Right lobe of liver (tissue), 6 donors: ENCODE measurements at regions not wholly inside any gene's neighbourhood (a gene's known extent, or its start where the extent isn't known, plus 50 kb on each side); places are given as distances from the start of the nearest gene placed in this dataset.

Experiments
- ATAC-seq, 4 donors: fragments of 200-7000 bp; cut with Tn5 transposase; one replicate each; pipeline ENCODE4 v1.9.1; 2020; ENCODE audit warnings: mild to moderate bottlenecking in 4 of 4, moderate library complexity in 4 of 4
- DNase-seq, 3 donors: peaks; one replicate each; pipeline ENCODE4 v3.0.0-alpha.2; 2020
- H3K27ac ChIP-seq, 3 donors: fragments of 200-600 bp; one replicate each; pipeline ENCODE4 v1.8.0; 2022
- H3K27me3 ChIP-seq, 2 donors: fragments of 200-600 bp; one replicate each; pipeline ENCODE4 v1.8.0; 2022
- H3K36me3 ChIP-seq, 4 donors: fragments of 200-600 bp; sonication (generic) in 1 of 4; one replicate each; pipeline versions ENCODE4 v1.5.1 to v1.8.0; 2017 to 2022; ENCODE audit warnings: control low read depth in 1 of 4
- H3K4me1 ChIP-seq, 4 donors: fragments of 200-600 bp; sonication (generic) in 1 of 4; one replicate each; pipeline versions ENCODE4 v1.5.1 to v1.8.0; 2017 to 2022; ENCODE audit warnings: control low read depth in 1 of 4
- H3K4me3 ChIP-seq, 3 donors: fragments of 200-600 bp; one replicate each; pipeline ENCODE4 v1.8.0; 2022
- H3K9me3 ChIP-seq, 4 donors: fragments of 200-600 bp; sonication (generic) in 1 of 4; one replicate each; pipeline versions ENCODE4 v1.5.1 to v1.8.0; 2017 to 2022; ENCODE audit warnings: control low read depth in 1 of 4
- CTCF ChIP-seq, 4 donors: fragments of 200-600 bp in 3 of 4; fragments of 450-650 bp in 1 of 4; IDR thresholded peaks; one replicate each; pipeline versions ENCODE4 v1.5.1 to v1.8.0; 2016 to 2022; ENCODE audit warnings: antibody characterized with exemption in 4 of 4, mild to moderate bottlenecking in 2 of 4
- POLR2A ChIP-seq: fragments of 450-650 bp; IDR thresholded peaks from one replicate; pipeline ENCODE4 v1.6.1; 2017; ENCODE audit warnings: antibody characterized with exemption, mild to moderate bottlenecking
- WGBS: methylation state at CpG from one replicate; pipeline ENCODE4 v1.1.6; 2018; ENCODE audit warnings: low coverage, low lambda C conversion rate; ENCODE audit not compliant: insufficient coverage; ENCODE audit errors: missing lambda C conversion rate; 5-methylcytosine and 5-hydroxymethylcytosine counted together
- intact Hi-C, 2 donors: fragments of 100-400 bp; cut with DNase I; formaldehyde crosslinking; loops; one replicate each; pipeline versions ENCODE4 v1.11.2 to v1.14.1; 2022
- donor health status: DM: no; HTN: yes; CAD: no.
- donor health status: DM: no; HTN: no; CAD: no.
- donor health status: DM: no; HTN: no; CAD: no.
- donor health status: DM: no; HTN: yes; CAD: no.
- donor health status: DM: no; HTN: yes; CAD: no.

DNA sequence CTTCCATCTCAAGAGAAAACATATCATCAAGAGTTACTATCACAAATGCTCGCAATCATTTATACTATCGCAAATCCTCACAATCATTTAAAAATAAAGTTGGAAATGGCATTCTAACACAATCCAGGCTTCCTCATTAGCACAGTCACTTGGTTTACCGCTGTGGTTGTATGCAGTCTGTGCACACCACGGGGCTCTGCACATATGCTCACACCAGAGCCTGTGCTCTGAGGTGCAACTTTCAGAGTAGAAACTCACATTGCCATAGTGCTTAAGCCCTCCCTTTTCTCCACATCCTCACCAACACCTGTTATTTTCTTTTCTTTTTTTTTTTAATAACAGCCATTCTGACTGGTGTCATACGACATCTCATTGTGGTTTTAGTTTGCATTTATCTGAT is 235.6 kb upstream of the KLF6 start:
- ATAC-seq = no peak
- no peaks in the 10 kb centered on the region for H3K27me3 ChIP-seq
- no peak overlapping the region for H3K4me3 ChIP-seq
- intact Hi-C loops = no loop called here
- 86% methylated on average over 5 of the region's 5 CpGs for WGBS
- no peak overlapping the region for H3K27ac ChIP-seq
- H3K9me3 ChIP-seq = no peaks in the 10 kb centered on the region
- TF ChIP-seq CTCF (IDR thresholded peaks at IDR 0.05) (no peak), POLR2A (no peak)
- no peak for DNase-seq
- H3K4me1 ChIP-seq = no peaks in the 10 kb centered on the region
- no peaks in the 10 kb centered on the region for H3K36me3 ChIP-seq

DNA sequence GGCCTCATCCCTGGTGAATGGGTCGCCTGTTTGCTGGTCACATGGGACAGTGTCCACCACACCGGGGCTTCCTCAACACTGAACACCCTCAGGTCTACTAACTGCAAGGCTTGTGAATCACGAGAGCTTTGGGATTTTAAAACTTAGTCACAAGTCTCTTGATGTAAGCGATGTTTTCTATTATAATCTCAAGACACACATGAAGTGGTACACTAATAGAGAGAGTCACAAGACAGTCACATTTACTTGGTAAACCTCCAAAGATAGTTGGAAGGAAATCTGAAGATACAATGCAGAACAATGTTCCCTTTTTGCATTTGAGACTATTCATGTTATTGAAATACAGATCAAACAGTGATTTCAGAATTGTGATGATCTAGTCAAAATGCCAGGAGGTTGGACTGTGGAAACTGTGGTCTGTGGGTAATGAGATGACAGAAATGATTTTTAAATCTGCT is 233.1 kb upstream of the KLF6 start:
- Histone ChIP-seq H3K27me3 (no peaks in the 10 kb centered on the region), H3K9me3 (no peaks in the 10 kb centered on the region), H3K27ac (no peak overlapping the region), H3K4me1 (no peaks in the 10 kb centered on the region), H3K4me3 (no peak overlapping the region), H3K36me3 (no peaks in the 10 kb centered on the region)
- 59% methylated on average over 4 of the region's 4 CpGs for WGBS
- no peak for DNase-seq
- peak in 1 of 4 donors; percentile 53 for ATAC-seq
- intact Hi-C loops = no loop called here
- TF ChIP-seq CTCF (IDR thresholded peaks at IDR 0.05) = no peak
- TF ChIP-seq POLR2A = no peak

DNA sequence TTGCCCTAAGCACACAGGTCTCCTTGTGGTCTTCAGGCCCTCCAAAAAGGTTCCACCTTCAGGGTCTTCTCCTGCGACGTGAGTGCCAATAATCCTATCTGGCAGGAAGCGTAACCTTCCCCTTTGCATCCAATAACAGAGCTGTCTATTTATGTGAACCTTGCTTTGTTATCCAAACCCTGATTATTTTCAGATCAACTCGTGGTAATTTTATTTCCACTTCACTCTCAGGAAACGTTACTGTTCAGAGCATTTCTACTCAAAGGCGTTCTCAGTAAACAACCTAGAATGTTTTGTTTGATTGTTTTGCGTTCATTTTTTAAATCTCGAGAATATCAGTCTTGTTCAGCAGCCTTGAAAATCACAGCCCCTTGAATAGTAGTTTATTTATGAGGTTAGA is 232.3 kb upstream of the KLF6 start:
- H3K27me3 ChIP-seq = no peaks in the 10 kb centered on the region
- H3K27ac ChIP-seq = no peak overlapping the region
- no peaks in the 10 kb centered on the region for H3K4me1 ChIP-seq
- 66% methylated on average over 8 of the region's 8 CpGs for WGBS
- intact Hi-C loops = no loop called here
- H3K36me3 ChIP-seq = no peaks in the 10 kb centered on the region
- TF ChIP-seq POLR2A (no peak), CTCF (IDR thresholded peaks at IDR 0.05) (no peak)
- H3K4me3 ChIP-seq = no peak overlapping the region
- H3K9me3 ChIP-seq = no peaks in the 10 kb centered on the region
- no peak for ATAC-seq
- DNase-seq = no peak

DNA sequence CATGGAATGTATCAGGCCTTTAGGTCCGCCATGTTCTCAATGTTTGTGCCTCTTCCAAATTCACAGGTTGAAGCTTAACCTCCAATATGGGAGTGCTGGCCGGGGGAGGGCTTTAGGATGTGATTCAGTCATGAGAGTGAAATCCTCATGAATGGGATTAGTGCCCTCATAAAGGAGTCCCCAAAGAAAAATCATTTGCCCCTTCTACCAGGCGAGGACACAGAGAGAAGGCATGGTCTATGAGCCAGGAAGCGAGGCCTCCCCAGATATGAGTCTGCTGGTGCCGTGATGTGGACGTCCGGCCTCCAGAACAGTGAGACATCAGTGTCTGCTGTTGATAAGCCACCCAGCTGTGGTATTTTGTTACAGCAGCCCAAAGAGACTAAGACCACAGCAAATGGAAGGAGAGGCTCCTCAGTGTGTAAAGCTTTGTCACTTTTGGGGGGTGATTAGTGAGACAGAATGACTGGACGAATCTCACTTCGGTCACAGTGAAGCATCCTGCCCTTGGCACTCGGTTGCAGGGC is 231.3 kb upstream of the KLF6 start:
- Histone ChIP-seq H3K4me3 (no peak overlapping the region), H3K4me1 (no peaks in the 10 kb centered on the region), H3K9me3 (no peaks in the 10 kb centered on the region), H3K27ac (no peak overlapping the region), H3K27me3 (no peaks in the 10 kb centered on the region), H3K36me3 (no peaks in the 10 kb centered on the region)
- no peak for TF ChIP-seq CTCF (IDR thresholded peaks at IDR 0.05)
- TF ChIP-seq POLR2A = no peak
- ATAC-seq (no peak), DNase-seq (no peak)
- 76% methylated on average over 5 of the region's 10 CpGs for WGBS
- intact Hi-C loops = no loop called here

DNA sequence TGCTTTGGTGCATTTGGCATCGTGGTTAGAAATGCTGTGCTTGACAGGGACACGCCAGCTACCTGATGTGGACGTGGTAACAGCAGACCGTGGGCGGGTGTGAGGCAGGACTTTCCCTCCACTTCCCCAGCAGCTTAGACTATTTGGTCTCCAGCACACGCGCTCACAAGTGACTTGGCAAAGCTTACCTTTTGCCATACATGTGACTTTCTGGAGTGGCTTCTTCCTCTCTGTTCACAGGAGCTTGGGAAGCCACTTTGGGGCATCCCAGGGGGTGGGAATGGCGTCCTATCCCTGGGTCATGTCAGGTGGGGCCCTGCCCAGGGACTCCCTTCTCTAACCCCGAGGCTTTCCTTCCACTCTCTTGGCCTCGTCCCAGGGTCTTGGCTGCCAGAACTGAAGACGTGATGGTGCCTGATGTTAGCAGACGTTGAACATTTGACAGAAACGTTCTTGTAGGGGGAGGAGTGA is 228.7 kb upstream of the KLF6 start:
- H3K27ac ChIP-seq = no peak overlapping the region
- H3K4me1 ChIP-seq = no peaks in the 10 kb centered on the region
- H3K36me3 ChIP-seq = no peaks in the 10 kb centered on the region
- intact Hi-C loops = no loop called here
- no peaks in the 10 kb centered on the region for H3K9me3 ChIP-seq
- H3K4me3 ChIP-seq = no peak overlapping the region
- ATAC-seq = no peak
- no peak for TF ChIP-seq POLR2A
- no peak for TF ChIP-seq CTCF (IDR thresholded peaks at IDR 0.05)
- 44% methylated on average over 6 of the region's 13 CpGs for WGBS
- H3K27me3 ChIP-seq = no peaks in the 10 kb centered on the region
- no peak for DNase-seq
